GM21528 (cell line): ENCODE measurements at regions not wholly inside any gene's neighbourhood (a gene's known extent, or its start where the extent isn't known, plus 50 kb on each side); places are given as distances from the start of the nearest gene placed in this dataset.
"Not testable (repeated sequence)": the region's sequence is repeated elsewhere in the genome, so short reads cannot be mapped to it uniquely, and the experiment has no call there.

Source experiments
- ATAC-seq: cut with Tn5 transposase; IDR thresholded peaks from one replicate; pipeline ENCODE4 v1.9.1; 2021; ENCODE audit warnings: mild to moderate bottlenecking, moderate library complexity; ENCODE audit not compliant: unreplicated experiment, low FRiP score

DNA sequence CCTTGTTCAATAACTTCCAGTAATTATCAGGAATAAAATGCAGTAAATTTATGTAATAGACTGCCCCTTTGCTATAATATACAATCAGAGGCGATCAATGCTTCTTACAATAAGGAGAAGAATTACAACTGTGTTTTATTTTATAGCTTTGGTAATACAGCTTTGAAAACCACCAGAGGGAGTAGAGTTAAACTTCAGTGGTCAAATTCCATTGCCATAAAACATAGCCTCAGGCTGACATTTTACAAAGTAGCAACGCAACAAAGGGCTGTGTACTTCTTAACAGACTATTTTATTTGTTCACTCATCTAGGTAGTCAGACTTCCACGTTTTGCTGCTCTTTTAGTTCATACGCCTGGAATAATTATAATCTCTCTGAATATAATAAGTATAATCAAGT lies 58.5 kb downstream of the TEX13C start:
- ATAC-seq, result no peak

DNA sequence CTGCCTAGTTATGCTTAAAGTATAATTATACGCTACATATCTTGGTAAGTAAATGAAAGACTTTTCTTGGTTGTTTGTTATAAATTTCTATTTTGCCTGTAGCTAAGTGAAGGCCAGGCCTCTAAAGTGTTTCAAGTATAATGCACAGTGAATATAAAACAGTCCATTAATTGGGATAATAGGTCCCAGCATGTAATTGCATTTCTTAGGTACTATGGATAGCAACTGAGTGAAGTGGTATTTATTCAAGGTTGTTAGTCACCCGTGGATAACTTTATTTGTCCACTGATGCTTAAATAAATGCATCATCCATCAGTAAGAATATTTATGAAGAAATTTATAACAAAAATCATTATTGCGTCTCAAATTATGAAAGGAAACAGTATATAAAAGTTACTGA lies 59.1 kb downstream of the TEX13C start:
- ATAC-seq, result no peak

DNA sequence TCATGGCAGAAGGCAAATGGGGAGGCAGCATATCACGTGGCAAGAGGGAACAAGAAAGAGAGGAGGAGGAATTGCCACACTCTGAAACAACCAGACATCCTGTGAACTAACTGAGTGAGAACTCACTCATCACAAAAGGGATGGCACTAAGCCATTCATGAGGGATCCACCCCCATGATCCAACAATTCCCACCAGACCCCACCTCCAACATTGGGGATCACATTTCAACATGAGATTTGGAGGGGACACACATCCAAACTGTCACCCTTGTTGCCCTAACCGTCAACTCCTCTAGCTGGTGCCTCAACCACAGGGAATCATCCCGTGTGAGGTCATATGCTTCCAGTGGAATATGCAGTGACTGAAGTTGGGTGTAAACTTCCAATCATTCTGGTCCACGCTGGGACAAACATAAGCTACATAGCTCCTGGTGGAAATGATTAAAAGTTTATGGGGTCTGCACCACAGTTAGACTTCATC lies 62.5 kb downstream of the TEX13C start:
- ATAC-seq, result no peak

DNA sequence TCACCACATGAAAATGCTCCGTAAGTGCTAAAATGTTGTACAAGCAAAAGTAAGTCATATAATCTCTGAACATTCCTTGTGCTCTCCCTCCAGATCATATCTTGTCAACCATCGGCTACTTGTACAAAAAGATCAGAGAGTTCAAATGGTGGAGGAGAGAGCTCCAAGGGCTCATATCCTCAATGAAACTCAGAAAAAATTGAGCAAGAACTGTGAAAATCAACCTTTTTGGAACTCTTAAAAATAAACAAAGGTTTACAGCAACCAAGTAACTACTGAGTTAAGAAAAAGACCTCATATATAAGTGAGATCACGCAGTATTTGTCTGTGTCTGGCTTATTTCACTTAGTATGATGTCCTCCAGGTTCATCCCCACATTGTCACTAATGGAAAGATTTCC lies 63.2 kb downstream of the TEX13C start:
- no peak for ATAC-seq

DNA sequence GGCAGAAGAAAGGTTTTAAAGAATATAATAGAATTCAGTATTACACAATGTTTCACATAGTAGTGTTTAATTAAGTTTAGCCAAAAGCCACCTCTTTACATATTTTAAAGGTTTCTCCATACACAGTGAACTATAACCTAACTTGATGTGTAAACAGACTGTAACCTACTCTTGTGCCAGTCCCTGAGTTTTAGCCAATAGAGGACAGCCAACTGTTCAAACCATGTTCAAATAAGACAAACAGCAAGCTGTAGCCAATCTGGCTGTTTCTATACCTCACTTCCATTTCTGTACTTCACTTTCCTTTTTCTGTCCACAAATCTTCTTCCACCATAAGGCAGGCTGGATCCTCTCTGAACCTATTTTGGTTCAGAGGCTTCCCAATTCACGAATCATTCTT lies 65.2 kb downstream of the TEX13C start:
- no peak for ATAC-seq

DNA sequence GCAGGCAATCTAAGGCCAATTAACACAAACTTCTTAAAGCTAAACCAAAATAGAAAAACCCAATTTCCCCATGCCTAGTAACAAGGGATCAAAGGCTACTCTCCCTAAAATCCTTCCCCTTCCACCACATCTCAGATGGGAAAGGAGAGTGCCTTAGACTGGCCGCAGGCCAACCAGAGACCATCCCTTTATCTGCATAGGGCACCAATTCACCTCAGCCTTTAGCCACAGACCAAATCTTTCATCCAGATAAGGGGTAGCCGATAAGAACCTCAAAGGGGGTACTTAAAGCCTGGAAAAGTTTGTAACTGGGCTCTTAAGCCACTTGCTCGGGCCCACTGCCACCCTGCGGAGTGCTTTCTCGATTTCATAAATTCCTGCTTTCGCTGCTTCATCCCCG lies 68.3 kb downstream of the TEX13C start:
- ATAC-seq, result no peak

DNA sequence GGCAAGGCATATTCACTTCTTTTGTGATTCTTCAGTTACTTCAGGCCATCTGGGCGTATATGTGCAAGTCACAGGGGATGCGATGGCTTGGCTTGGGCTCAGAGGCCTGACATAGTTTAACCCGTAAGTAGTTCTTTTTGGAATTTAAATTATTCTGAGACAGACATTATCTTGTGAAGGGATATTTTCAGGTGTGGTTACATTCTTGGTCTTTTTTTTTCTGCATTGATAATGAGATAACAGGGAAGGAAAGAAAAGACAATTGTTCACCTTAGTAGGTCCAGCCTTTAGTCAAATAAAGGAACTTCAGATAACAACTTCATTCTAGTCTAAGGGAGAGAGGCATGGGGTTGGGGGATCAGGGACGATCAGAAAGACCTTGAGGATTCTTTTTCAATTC lies 74.8 kb downstream of the TEX13C start:
- no peak for ATAC-seq

DNA sequence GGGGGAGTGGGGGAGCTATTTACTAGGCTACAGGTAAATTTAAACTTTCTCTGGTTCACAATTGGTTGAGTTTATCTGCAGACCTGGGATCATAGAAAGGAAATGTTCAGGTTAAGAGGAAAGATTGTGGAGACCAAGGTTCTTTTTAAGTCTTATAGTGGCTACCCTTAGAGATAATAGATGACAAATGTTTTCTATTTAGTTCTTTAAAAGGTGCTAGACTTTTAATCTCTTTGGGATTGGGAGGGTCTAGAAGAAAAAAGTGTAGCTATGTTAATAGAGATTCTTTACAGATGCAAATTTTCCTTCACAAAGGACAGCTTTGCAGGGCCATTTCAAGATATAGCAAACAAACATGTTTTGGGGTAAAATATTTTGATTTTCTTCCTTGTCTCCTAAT lies 76.0 kb downstream of the TEX13C start:
- no peak for ATAC-seq

DNA sequence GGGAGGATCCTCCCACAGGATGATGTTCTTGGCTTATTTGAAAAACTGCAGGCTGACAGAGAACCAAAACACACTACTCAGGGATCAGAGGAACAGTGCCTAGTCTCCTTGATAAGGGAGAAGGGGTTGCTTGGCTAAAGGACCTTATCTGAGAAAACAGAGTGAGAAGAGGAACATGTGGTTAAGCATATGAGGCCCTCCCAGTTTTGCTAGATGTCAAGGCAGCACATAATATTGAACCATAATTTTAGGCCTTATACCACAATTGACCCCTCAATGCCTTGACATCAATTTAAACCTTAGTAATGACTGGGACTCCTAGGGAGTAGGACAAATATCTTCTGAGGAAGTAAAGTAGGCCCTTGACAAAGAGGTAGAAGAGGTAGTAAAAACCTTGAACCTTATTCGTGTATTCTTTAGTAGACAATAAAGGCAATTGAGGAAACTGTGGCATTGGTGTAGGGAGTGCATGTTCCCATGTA lies 79.3 kb downstream of the TEX13C start:
- no peak for ATAC-seq

DNA sequence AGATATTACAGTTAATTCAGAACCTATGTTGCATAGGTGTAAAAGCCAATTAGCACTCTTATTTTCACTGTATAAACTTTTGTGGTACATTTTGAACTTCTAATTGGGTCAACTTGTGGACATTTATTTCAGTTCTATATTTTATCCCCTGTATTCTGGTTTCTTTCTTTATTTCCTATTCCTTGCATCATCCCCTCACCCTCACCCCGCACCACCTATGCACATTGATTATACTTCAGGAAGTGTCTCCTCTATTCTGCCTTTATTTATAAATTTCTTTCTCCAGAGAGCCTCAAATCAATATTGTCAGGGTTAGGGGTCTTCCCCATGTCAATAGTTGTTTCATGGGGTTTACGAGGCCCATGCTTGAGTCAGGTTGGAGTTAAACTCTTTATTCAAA lies 83.1 kb downstream of the TEX13C start:
- no peak for ATAC-seq

DNA sequence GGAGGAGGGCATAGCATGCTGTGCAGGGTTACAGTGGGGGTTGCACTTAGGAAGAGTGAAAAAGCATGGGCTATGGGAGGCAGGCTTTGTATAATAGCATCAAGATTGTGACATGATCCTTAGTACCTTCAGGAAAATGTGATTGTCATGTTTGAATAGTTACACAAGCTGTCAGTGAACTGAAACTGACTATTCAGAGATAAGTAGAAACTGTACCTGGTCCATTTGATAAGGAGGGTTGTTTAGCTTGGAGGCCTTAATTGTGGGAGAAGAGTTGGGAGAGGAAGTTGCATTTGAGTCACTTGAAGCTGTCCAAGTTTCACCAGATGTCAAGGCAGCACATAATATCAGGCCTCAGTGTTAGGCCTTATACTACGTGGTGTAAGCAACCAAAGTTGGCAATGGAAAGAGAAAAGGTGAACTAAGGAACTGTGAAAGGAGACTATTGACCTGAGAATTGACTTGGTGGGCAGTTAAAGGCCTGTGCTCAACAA lies 85.0 kb downstream of the TEX13C start:
- ATAC-seq, result no peak

DNA sequence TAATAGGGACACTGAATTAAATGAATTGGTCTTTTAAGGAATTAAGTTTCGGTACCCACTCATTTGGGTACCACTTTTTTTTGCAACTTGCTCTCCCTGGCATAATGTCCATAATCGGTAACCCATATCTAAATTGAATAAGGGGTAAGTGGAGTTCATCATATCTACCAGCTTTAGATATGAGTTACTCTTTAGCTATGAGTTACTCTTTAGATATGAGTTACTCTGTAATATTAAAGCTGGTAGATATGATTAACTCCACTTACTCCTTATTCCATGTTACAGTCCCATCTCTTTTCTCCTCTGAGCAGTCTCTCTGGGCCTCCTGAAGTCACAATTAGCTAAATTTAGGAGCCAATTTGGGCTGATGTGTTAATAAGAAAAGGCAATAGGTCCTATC lies 85.7 kb downstream of the TEX13C start:
- no peak for ATAC-seq

DNA sequence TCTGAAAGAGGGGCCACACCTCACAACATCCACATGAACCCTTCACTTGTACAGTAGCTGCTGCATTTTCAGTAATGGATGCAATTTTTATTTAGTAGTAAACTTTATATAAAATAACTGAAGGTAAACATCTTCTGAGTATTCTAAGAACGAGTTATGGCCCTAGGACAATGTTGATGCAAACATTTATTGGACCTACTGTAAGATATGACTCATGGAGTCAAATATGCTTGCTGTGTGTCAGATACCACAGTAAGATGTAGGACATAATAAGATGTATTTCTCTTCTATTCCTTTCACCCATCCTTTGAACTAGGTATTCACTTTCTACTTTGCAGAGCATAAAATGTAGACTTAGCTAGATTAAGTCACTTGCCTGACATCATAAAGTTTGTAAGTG lies 87.6 kb downstream of the TEX13C start:
- no peak for ATAC-seq

DNA sequence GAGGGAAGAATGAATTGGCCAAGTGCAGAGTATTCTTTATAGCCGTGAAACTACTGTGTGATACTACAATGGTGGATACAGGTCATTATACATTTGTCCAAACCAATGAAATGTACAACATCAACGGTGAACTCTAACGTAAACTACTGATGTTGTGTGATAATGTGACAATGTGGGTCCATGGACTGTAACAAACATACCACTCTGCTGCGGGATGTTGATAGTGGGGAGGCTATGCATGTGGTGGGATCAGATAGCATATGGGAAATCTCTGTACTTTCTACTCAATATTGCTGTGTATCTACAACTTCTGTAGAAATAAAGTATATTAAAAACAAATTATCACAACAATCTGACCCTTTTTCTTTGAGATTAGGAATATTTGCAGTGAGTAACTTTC lies 101.1 kb downstream of the TEX13C start:
- no peak for ATAC-seq

DNA sequence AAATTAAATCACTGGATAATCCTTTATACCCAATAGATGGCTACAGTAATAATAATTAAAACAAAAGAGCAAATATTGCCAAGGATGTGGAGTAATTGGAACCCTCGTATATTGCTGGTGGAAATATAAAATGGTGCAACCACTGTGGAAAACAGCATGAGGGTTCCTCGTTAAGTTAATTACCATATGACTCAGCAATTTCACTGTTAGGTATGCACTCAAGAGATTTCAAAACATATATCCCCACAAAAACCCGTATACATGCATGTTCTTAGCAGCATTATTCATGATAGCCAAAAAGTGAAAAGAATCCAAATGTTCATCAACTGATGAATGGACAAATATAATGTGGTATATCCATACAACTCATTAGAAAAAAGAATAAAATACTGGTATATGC lies 103.3 kb downstream of the TEX13C start:
- no peak for ATAC-seq

DNA sequence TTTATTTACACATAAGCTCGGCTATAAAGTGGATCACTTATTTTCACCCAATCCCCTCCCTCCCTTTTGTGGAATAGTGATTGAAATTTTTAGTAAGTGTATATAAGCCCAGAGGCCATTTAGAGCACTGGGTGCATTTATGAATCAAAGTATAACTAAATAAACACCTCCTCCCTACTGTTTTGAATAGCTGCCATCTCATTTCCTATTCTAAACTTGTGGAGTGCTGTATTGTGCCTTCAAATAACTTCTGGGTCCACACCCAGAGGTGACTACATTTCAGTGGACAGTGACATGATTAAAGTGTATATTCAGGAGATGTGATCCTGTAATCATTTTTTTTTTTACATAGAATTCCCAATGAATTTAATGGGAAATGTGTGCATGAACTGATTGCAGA lies 104.9 kb downstream of the TEX13C start:
- ATAC-seq, result no peak

DNA sequence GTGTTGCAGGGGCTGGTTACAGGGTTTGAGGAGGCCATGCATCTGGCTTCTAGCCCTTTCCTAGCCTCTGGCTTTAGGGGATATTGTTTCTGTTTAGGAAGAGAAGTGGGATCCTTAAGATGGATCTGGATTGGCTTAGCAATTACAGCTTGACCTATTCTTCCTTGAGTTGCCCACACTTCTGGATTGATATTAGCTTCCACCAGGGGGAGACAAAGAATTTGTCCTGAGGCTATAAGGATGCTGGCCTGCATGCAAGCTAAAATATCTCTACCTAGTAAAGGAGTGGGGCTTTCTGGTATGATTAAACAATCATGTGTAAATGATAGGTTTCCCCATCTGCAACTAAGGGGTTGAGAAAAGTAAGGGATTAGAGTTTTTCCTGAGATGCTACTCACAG lies 117.2 kb downstream of the TEX13C start:
- no peak for ATAC-seq

DNA sequence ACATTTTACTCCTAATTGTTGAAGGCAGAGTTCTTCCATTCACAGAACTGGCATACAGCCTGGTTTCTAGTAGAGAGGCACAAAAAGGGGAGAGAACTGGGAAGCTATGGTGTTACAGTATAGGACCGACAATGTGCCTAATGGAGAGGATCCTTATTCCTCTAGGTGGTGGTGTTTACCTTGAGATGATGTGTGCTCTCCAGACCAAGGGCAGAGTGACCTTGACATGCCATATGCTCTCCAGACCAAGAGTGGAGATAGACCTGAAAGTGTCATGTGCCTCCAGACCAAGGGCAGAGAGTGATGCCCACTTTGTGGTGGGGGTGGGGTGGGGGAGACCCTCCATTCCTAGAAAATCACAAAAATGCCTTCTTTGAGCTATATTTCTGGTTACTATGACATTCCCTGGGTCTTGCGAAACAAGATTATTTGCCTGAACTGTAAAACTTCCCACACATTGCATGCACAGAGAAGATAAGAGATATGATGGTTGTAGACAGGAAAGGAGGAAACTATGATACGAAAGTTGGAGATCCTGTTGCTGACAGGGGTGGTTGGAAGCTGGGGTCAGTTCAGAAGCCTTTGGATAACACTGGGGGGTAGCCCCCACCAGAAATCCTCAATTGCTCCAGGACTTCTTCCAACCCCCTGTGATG lies 119.7 kb downstream of the TEX13C start:
- no peak for ATAC-seq

DNA sequence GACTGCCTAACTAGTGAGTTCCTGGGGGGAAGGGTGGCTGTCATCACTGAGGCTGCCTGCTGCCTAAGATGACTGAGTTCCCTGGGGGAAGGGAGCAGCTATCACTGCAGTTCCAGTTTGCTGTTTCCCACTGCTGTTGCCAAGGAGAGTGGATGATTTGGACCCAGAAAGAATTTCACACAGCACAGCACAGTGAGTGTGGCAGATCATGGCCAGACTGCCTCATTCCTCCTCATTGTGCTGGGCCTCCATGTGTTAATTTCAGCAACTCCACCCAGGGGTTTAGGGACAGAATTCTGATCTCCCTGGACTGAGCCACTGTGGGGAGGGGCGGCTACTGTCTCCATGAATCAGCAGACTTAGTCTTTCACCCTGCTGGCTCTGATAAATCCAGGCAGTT lies 125.0 kb downstream of the TEX13C start:
- no peak for ATAC-seq

DNA sequence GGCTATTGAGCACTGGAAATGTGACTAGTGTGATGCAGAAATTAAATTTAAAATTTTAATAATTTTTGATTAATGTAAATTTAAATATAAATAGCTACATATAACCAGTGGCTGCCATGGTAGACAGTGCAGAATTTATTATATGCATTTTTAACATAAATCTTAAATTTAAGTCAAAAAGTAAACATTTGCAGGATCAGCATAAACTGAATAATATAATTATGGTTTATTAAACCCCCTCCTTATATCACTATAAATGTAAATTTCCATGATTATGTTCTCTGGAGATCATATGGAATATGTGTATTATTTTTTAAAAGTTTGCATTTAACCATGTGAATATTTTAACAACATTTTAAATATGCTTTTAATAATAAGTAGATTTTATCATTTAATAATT lies 155.8 kb downstream of the TEX13C start:
- ATAC-seq, result no peak

DNA sequence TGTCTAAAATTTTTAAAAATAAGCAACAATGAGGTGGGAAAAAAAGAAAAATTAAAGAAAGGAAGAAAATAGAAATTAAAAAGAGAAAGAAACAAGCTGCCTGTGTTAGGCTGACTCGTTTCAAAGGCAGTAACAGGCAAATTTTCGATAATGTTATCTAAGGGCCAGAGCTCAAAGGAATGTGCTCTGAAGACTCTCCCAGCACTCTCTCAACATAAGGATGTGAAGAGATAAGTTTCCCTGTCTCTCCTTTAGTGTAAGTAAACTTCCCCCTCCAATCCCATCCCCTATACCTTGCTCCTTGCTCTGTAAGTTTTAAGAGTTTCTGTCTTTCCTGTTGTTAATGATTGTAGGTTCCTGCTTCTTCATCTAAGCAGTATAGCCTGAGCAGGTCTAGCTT lies 172.8 kb downstream of the TEX13C start:
- no peak for ATAC-seq

DNA sequence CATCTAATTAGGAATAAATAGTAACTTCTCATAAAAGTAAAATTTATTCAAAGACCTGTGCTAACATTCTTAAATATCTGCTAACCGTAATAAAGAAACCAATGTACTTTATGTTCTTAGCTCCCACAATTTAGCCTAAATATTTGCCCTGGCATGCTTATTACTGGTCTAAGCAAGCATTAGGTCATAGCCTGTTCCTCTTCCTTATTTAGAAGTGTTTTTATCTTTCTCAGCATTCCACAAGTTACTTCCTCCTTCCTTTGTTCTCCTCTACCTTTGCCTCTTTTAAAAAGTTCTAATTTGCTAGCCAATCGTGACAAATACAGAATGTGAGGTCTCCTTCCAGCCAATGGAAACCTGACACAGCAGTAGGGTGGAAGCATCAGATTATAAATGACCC lies 173.3 kb downstream of the TEX13C start:
- ATAC-seq, result not testable (repeated sequence)

DNA sequence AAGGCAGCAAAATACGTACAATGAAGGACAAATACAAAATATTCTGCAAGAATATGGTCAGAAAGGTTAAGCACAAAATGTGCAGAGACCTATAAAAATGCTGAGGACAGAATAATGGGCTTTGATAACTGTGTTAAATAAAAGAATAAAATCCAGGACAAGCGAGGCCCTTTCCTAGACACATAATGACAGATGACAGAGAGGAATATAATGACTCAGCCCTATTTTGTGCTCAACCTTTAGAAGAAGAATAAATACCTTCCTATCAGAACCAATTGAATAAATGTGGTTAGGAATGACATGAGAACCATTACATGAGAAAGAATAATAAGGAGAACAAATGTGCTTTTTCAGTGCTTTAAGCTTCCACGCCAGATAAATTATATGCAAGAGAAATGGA lies 178.0 kb downstream of the TEX13C start:
- ATAC-seq, result no peak
